Aorta (tissue), 5 donors: ENCODE measurements at regions not wholly inside any gene's neighbourhood (a gene's known extent, or its start where the extent isn't known, plus 50 kb on each side); places are given as distances from the start of the nearest gene placed in this dataset.

Experiments
- ATAC-seq: fragments of 200-7000 bp; cut with Tn5 transposase; one replicate; pipeline ENCODE4 v1.9.1; 2022; ENCODE audit warnings: moderate library complexity; ENCODE audit not compliant: low FRiP score
- DNase-seq, 2 donors: peaks; one replicate each; pipeline ENCODE4 v3.0.0-alpha.2; 2020
- H3K27ac ChIP-seq, 2 donors: one replicate each; pipeline ENCODE4 v1.5.1; 2013; ENCODE audit warnings: low read length in 2 of 2, mild to moderate bottlenecking in 2 of 2, moderate library complexity in 2 of 2, control low read depth in 1 of 2, inconsistent platforms in 1 of 2, low read depth in 1 of 2
- H3K27me3 ChIP-seq, 2 donors: one replicate each; pipeline ENCODE4 v1.6.1; 2013; ENCODE audit warnings: control low read depth in 1 of 2, low read length in 1 of 2, mild to moderate bottlenecking in 1 of 2, moderate library complexity in 1 of 2; ENCODE audit not compliant: insufficient read depth in 2 of 2, control insufficient read depth in 1 of 2
- H3K36me3 ChIP-seq, 2 donors: one replicate each; pipeline ENCODE4 v1.6.1; 2013; ENCODE audit warnings: control low read depth in 1 of 2, low read length in 1 of 2, mild to moderate bottlenecking in 1 of 2; ENCODE audit not compliant: insufficient read depth in 2 of 2, control insufficient read depth in 1 of 2
- H3K4me1 ChIP-seq, 2 donors: one replicate each; pipeline ENCODE4 v1.6.1; 2013; ENCODE audit warnings: low read length in 2 of 2, control low read depth in 1 of 2, mild to moderate bottlenecking in 1 of 2, moderate library complexity in 1 of 2; ENCODE audit not compliant: insufficient read depth in 2 of 2, control insufficient read depth in 1 of 2
- H3K4me3 ChIP-seq, 2 donors: one replicate each; pipeline ENCODE4 v1.5.1; 2013; ENCODE audit warnings: low read length in 2 of 2, control low read depth in 1 of 2, mild to moderate bottlenecking in 1 of 2
- H3K9me3 ChIP-seq: one replicate; pipeline ENCODE4 v1.6.1; 2013; ENCODE audit warnings: mild to moderate bottlenecking, low read length; ENCODE audit not compliant: control insufficient read depth
- WGBS, 2 donors: extraction: QIAGEN DNeasy Blood & Tissue Kit; methylation state at CpG; one replicate each; pipeline ENCODE4 v1.1.7; 2013; 5-methylcytosine and 5-hydroxymethylcytosine counted together
- intact Hi-C, 2 donors: fragments of 100-400 bp; cut with DNase I; formaldehyde crosslinking; loops; one replicate each; pipeline versions ENCODE4 v1.14.2 to v1.15.0; 2022
- donor health status: healthy with polysubstance abuse.
- donor health status: Bipolar disorder and iron deficiency.
- donor health status: DM: no; HTN: no; CAD: no.
- donor health status: DM: no; HTN: no; CAD: no.
- donor health status: DM: yes; HTN: yes; CAD: no.

DNA sequence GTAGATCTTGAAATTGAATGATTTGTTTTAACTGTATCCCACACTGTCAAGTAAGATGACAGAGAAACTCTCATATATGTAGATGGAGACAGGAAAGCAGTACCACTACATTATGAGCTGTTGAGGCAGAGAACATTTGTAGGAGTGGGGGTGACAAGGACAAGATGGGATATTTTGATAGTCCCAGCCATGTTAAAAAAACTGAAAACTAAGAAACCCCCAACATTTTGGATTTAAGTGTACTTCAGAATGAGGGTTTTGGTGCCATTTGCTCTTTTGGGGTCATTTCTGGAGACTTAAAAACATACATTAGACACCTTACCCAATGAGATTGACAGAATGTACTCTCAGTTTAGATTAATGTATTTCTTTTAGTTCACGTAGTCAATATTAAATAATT lies 149.9 kb upstream of the SLC4A4 start:
- 95 to 97% methylated on average over 1 of the region's 1 CpG for WGBS, 2 donors
- no peaks in the 10 kb centered on the region for H3K36me3 ChIP-seq
- H3K4me3 ChIP-seq = no peak overlapping the region
- H3K27me3 ChIP-seq = no peaks in the 10 kb centered on the region
- H3K4me1 ChIP-seq = no peaks in the 10 kb centered on the region
- H3K9me3 ChIP-seq = no peaks in the 10 kb centered on the region
- ATAC-seq (no peak), DNase-seq (no peak)
- intact Hi-C loops = loop anchor here (5.0 kb wide), 3 partner anchors 43 to 523 kb away; no protein-coding TSS in a partner anchor
- no peak overlapping the region for H3K27ac ChIP-seq

DNA sequence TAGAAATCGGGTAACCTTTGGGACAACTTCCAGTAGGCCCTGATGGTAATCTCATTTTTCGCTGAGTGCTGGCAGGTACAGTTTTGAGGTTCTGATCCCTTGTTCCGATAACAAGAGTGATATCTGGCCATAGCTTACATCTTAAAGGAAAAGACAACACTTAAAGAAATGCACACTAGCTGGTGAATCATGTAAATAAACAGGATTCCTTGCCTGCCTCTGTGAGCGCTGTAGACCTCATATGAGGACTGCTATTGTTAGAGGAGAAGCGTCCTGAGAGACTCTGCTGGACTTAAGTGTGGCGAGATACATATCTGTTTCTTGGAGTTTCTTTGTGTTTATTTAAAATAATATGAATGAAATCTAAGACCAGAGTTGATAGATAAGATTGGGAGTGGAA lies 149.3 kb upstream of the SLC4A4 start:
- Histone ChIP-seq H3K4me3 (no peak overlapping the region), H3K4me1 (no peaks in the 10 kb centered on the region), H3K27me3 (no peaks in the 10 kb centered on the region), H3K9me3 (no peaks in the 10 kb centered on the region), H3K36me3 (no peaks in the 10 kb centered on the region), H3K27ac (no peak overlapping the region)
- intact Hi-C loops = loop anchor here (5.0 kb wide), 3 partner anchors 43 to 523 kb away; no protein-coding TSS in a partner anchor
- DNase-seq (no peak), ATAC-seq (no peak)
- WGBS, 2 donors = 95 to 99% methylated on average over 6 of the region's 6 CpGs

GRCh38 chr4:71194454-71194853 lies 144.4 kb upstream of the SLC4A4 start:
- Histone ChIP-seq H3K27me3 (no peaks in the 10 kb centered on the region), H3K36me3 (no peaks in the 10 kb centered on the region), H3K4me3 (no peak overlapping the region), H3K27ac (no peak overlapping the region), H3K4me1 (no peaks in the 10 kb centered on the region), H3K9me3 (no peaks in the 10 kb centered on the region)
- no peak for ATAC-seq
- WGBS, 2 donors = 88 to 98% methylated on average over 1 of the region's 1 CpG
- DNase-seq = no peak
- intact Hi-C loops = no loop called here

- Histone ChIP-seq H3K27me3 (no peaks in the 10 kb centered on the region), H3K4me3 (no peak overlapping the region), H3K4me1 (no peaks in the 10 kb centered on the region), H3K9me3 (no peaks in the 10 kb centered on the region), H3K36me3 (no peaks in the 10 kb centered on the region), H3K27ac (no peak overlapping the region)
- WGBS, 2 donors = 91 to 92% methylated on average over 4 of the region's 4 CpGs
- intact Hi-C loops = no loop called here
- ATAC-seq (no peak), DNase-seq (no peak)
These were observed 142.9 kb upstream of the SLC4A4 start for GRCh38 chr4:71195924-71196323.

DNA sequence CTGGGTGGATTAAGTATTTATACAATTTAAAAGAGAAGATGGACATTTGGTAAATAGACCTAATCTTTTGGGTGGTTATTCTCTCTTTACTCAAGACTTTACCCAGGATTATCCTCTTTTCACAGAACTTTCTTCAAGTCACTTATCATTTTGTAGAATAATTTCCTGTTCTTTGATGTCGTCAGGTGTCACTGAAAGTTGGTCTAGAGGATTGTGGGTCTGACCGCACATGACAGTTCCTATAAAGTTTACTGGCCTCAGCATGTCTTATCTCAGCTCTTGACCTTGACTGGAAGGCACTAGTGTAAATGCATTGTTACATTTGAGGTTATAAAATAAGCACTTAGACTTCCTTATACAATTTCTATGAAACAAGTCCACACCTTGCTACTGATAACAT lies 139.9 kb upstream of the SLC4A4 start:
- intact Hi-C loops = no loop called here
- 95 to 97% methylated on average over 2 of the region's 2 CpGs for WGBS, 2 donors

DNA sequence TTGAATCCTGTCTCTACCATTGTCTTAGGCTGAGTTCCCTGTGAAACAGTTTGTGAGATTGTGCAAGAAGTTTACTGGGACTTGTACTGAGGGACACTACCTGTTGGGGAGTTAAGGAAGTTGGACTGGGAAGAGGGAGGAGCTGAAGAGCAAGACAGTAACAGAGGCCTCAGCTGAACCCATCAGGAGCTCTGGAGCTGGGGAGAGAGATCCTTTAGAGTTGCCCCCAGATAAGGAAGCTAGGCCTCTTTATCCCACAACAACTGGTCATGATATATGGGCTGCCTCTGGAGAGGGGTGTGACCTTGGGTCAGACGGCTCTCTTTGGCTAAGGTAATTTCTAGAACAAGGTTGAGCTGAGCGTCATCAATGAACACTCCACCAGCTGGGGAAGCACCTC lies 137.8 kb upstream of the SLC4A4 start:
- Histone ChIP-seq H3K27ac (no peak overlapping the region), H3K36me3 (no peaks in the 10 kb centered on the region), H3K4me1 (no peaks in the 10 kb centered on the region), H3K9me3 (no peaks in the 10 kb centered on the region), H3K4me3 (no peak overlapping the region), H3K27me3 (no peaks in the 10 kb centered on the region)
- ATAC-seq (no peak), DNase-seq (no peak)
- intact Hi-C loops = no loop called here
- 79 to 89% methylated on average over 2 of the region's 2 CpGs for WGBS, 2 donors

More for the DNA sequence above, 139.9 kb upstream of the SLC4A4 start:
- Histone ChIP-seq H3K27me3 (no peaks in the 10 kb centered on the region), H3K4me1 (no peaks in the 10 kb centered on the region), H3K4me3 (no peak overlapping the region), H3K9me3 (no peaks in the 10 kb centered on the region), H3K36me3 (no peaks in the 10 kb centered on the region), H3K27ac (no peak overlapping the region)
- DNase-seq = no peak
- ATAC-seq = no peak

GRCh38 chr4:71201817-71202576 lies 136.8 kb upstream of the SLC4A4 start:
- no peak overlapping the region for H3K27ac ChIP-seq
- H3K4me1 ChIP-seq = no peaks in the 10 kb centered on the region
- no peaks in the 10 kb centered on the region for H3K27me3 ChIP-seq
- no peak for DNase-seq
- H3K9me3 ChIP-seq = no peaks in the 10 kb centered on the region
- H3K4me3 ChIP-seq = no peak overlapping the region
- ATAC-seq = no peak
- 71 to 72% methylated on average over 3 of the region's 3 CpGs for whole genome bisulfite sequencing, 2 donors
- intact Hi-C loops = no loop called here
- H3K36me3 ChIP-seq = no peaks in the 10 kb centered on the region

GRCh38 chr4:71202705-71203104 lies 136.1 kb upstream of the SLC4A4 start:
- Histone ChIP-seq H3K4me1 (no peaks in the 10 kb centered on the region), H3K36me3 (no peaks in the 10 kb centered on the region), H3K4me3 (no peak overlapping the region), H3K27me3 (no peaks in the 10 kb centered on the region), H3K27ac (no peak overlapping the region), H3K9me3 (no peaks in the 10 kb centered on the region)
- DNase-seq (no peak), ATAC-seq (no peak)
- 79 to 82% methylated on average over 2 of the region's 2 CpGs for WGBS, 2 donors
- intact Hi-C loops = no loop called here

GRCh38 chr4:71204056-71204455 lies 134.8 kb upstream of the SLC4A4 start:
- no peak overlapping the region for H3K4me3 ChIP-seq
- ATAC-seq = no peak
- no peaks in the 10 kb centered on the region for H3K27me3 ChIP-seq
- 97 to 100% methylated on average over 2 of the region's 2 CpGs for WGBS, 2 donors
- no peak overlapping the region for H3K27ac ChIP-seq
- no peaks in the 10 kb centered on the region for H3K4me1 ChIP-seq
- no peaks in the 10 kb centered on the region for H3K9me3 ChIP-seq
- intact Hi-C loops = no loop called here
- no peak for DNase-seq
- H3K36me3 ChIP-seq = no peaks in the 10 kb centered on the region
